Muscle layer of colon (tissue), 2 donors: ENCODE measurements at regions not wholly inside any gene's neighbourhood (a gene's known extent, or its start where the extent isn't known, plus 50 kb on each side); places are given as distances from the start of the nearest gene placed in this dataset.
"Not testable (repeated sequence)": the region's sequence is repeated elsewhere in the genome, so short reads cannot be mapped to it uniquely, and the experiment has no call there.

Source experiments
- H3K27ac ChIP-seq: one replicate; pipeline ENCODE4 v1.7.0; 2013; ENCODE audit warnings: low read depth, mild to moderate bottlenecking, low read length, moderate library complexity
- H3K27me3 ChIP-seq, 2 donors: one replicate each; pipeline ENCODE4 v1.7.0; 2013; ENCODE audit warnings: low read length in 2 of 2, mild to moderate bottlenecking in 2 of 2; ENCODE audit not compliant: insufficient read depth in 2 of 2, control insufficient read depth in 1 of 2
- H3K36me3 ChIP-seq: one replicate; pipeline ENCODE4 v1.7.0; 2013; ENCODE audit warnings: mild to moderate bottlenecking, low read length; ENCODE audit not compliant: insufficient read depth
- H3K4me1 ChIP-seq: one replicate; pipeline ENCODE4 v1.7.0; 2013; ENCODE audit warnings: mild to moderate bottlenecking, low read length; ENCODE audit not compliant: insufficient read depth
- H3K4me3 ChIP-seq, 2 donors: one replicate each; pipeline ENCODE4 v1.7.0; 2013; ENCODE audit warnings: low read length in 2 of 2, low read depth in 1 of 2, mild to moderate bottlenecking in 1 of 2, moderate library complexity in 1 of 2
- H3K9ac ChIP-seq: one replicate; pipeline ENCODE4 v1.7.0; 2013; ENCODE audit warnings: low read length
- H3K9me3 ChIP-seq: one replicate; pipeline ENCODE4 v1.7.0; 2013; ENCODE audit warnings: mild to moderate bottlenecking, low read length
- donor health status: abdominal sarcoma.
- donor health status: Adenocarcinoma of cecum.

DNA sequence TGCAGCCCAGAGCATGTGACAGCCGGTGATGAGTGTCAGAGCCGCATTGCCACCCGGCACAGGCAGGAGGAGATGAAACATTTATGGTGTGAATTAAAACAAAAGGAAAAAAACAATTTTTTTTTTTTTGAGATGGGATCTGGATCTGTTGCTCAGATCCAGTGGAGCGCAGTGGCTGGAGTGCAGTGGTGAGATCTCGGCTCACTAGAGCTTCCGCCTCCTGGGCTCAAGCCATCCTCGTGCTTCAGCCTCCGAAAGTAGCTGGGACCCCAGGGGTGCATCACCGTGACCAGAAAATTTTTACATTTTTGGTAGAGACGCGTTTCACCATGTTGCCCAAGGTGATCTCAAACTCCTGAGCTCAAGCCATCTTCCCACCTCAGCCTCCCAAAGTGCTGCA lies 182.1 kb upstream of the SALL3 start:
- Histone ChIP-seq H3K36me3 (no peaks in the 10 kb centered on the region), H3K9me3 (no peaks in the 10 kb centered on the region), H3K4me1 (no peaks in the 10 kb centered on the region), H3K27ac (no peak overlapping the region), H3K27me3 (no peaks in the 10 kb centered on the region), H3K4me3 (no peak overlapping the region), H3K9ac (no peak overlapping the region)

DNA sequence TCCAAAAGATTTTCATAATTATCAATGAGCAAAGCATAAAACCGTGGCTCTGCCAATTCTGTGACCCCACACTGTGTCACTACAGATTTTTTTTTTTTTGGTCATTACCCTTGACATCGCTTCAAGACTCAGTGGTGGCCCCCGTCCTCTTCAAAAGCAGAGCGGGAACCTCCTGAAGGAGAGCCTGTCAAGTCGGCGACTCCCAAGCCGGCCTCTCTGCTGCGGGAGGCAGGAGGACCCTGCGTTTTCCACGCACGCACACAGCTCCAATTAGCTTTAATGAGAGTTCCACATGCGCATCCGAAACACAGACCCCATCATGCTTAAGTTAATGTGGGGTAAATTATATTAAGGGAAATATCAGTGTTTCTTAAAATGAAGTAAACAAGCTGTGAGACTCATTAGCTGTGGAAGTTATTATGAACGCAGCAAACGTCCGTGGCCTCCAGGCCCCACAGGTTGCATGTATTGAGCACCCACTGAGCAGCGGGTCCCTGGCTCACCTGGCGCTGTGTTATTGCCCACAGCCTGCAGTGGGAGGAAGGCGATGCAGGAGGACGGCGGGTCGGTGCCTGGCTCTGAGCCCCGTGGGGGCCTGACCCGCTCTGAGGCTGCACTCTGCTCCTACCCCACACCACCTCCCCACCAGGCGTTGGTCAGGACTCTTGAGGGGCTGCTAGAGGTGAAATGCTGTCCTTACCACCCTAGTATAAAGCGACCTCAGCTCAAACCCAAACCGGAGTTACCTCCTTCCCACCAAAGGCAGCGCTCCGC lies 181.0 kb upstream of the SALL3 start:
- no peak overlapping the region for H3K9ac ChIP-seq
- no peaks in the 10 kb centered on the region for H3K27me3 ChIP-seq
- no peaks in the 10 kb centered on the region for H3K9me3 ChIP-seq
- no peaks in the 10 kb centered on the region for H3K4me1 ChIP-seq
- no peak overlapping the region for H3K4me3 ChIP-seq
- H3K27ac ChIP-seq, result no peak overlapping the region
- H3K36me3 ChIP-seq, result no peaks in the 10 kb centered on the region

DNA sequence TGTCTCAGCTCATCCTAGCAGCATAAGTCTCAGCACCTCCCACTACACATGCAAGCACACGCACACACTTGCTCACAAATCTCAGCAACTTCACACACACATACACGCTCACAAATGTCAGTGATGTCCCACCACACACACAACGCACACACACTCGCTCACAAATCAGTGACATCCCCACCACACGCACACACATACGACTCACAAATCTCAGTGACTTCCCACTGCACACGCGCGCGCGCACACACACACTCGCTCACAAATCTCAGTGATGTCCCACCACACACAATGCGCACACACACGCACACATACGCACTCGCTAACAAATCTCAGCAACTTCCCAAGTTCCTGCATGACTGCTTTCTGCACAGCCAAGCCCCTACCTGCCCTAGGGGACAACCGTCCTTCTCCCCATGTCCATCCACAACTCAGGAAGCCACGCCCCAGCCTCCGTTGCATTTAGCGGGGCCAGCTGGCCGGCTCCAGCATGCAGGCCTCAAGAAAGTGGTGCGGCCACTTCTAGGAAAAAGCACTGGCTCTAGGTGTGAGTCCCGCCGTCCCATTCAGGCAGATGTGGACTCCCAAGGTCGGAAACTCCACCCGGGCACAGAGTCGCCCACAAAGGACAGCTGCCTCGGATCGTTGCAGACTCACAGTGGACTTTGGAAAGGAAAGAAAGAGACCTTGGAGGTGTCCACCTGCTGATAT lies 180.1 kb upstream of the SALL3 start:
- H3K27me3 ChIP-seq, result no peaks in the 10 kb centered on the region
- no peak overlapping the region for H3K27ac ChIP-seq
- H3K36me3 ChIP-seq, result no peaks in the 10 kb centered on the region
- no peak overlapping the region for H3K4me3 ChIP-seq
- H3K9me3 ChIP-seq, result no peaks in the 10 kb centered on the region
- no peaks in the 10 kb centered on the region for H3K4me1 ChIP-seq
- H3K9ac ChIP-seq, result no peak overlapping the region

DNA sequence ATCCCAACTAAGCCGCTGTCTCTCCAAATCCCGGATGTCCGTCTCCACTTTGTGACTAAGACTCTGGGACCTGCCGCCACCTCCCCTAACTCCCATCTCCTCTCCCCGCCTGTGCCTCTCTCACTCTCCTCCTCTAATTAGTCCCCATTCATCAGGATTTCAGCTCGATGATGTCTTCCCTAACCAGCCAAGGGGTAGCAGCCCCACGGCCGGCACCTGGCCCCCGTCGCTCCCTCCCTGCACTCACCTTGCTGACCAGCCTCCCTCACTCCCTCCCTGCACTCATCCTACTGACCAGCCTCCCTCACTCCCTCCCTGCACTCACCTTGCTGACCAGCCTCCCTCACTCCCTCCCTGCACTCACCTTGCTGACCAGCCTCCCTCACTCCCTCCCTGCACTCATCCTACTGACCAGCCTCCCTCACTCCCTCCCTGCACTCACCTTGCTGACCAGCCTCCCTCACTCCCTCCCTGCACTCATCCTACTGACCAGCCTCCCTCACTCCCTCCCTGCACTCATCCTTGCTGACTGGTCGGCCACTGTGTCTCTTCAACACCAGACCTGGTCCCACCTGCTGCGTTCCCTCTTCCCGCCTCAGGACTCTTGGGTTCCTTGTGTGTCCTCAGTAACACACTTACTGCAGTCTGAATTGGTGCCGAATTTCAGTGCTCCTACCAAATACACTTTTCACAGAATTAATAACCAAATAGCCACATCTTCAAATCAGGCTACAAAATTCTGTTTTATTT lies 179.3 kb upstream of the SALL3 start:
- not testable (repeated sequence) for H3K36me3 ChIP-seq, H3K27ac ChIP-seq, H3K4me1 ChIP-seq, H3K4me3 ChIP-seq, H3K27me3 ChIP-seq, H3K9me3 ChIP-seq, H3K9ac ChIP-seq

DNA sequence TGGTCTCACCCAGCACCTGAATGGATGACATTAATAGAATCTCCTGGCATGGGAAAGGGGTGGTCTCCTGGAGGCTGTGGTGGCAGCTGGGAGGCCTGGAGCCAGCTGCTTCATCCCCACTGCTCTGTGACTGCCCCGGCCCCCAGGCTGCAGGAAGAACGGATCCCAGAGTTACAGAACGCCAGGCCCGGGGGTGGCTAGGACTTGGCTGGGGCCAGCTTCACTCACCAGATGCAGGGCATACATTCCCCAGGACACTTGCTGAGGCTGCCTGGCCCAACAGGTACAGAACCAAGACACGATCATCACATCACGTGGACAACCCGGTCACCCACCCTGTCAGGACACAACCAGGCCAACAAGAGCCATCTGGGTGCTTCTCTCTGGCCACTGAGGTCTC lies 178.6 kb upstream of the SALL3 start:
- no peak overlapping the region for H3K27ac ChIP-seq
- H3K9me3 ChIP-seq, result no peaks in the 10 kb centered on the region
- H3K4me3 ChIP-seq, result no peak overlapping the region
- no peaks in the 10 kb centered on the region for H3K36me3 ChIP-seq
- H3K27me3 ChIP-seq, result no peaks in the 10 kb centered on the region
- no peaks in the 10 kb centered on the region for H3K4me1 ChIP-seq
- H3K9ac ChIP-seq, result no peak overlapping the region

DNA sequence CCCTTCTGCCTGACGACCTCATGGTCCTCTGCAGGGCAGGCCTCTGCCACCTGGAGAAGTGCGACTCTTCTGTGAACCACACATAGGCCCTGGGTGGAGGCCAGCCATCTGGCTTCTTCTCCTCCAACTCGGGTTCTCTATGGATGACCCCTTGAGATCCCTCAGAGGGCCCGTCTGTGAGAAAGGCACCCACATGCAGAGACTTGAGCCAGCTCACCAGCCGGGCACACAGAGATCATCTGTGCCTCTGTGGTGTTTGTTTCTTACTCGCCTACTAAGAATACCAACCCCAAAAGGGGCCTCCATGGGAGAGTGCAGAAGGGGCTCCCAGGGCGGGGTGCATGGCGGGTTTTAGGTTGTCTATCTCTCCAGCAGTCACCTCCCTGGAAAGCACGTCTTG lies 176.5 kb upstream of the SALL3 start:
- H3K4me1 ChIP-seq, result no peaks in the 10 kb centered on the region
- H3K27ac ChIP-seq, result no peak overlapping the region
- no peaks in the 10 kb centered on the region for H3K36me3 ChIP-seq
- no peaks in the 10 kb centered on the region for H3K9me3 ChIP-seq
- no peak overlapping the region for H3K9ac ChIP-seq
- no peaks in the 10 kb centered on the region for H3K27me3 ChIP-seq
- H3K4me3 ChIP-seq, result no peak overlapping the region

DNA sequence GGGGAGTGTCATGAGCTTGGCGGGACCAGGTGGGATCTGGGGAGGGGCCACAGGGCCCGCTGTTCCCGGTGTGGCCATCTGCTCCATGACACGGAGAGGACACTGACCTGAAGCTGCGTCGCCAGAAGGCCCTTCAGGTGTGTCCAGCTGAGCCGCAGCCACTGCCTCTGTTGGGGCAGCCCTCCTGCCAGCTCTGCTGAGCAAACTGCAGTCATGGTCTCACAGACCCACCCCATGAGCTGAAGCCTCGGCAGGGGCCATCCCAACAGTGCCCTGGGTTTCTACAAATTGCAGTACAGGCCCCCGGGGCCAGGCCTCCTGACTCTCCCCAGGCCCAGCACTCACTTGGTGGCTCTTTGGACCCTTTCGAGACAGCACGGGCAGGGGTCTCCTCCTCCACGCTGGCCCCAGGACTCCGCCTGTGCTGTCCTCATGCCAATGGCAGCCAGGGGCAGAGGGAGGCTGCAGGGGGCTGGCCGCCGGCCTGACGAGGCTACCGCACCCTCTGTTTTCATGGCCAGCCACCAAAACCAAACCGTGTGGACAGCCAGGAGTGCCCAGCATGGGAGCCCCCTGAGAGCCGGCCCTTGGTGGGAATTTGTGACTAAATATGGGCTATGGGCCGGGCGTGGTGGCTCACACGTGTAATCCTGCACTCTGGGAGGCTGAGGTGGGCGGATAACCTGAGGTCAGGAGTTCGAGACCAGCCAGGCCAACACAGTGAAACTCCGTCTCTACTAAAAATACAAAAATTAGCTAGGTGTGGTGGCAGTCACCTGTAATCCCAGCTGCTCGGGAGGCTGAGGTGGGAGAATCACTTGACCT lies 175.2 kb upstream of the SALL3 start:
- no peak overlapping the region for H3K27ac ChIP-seq
- H3K27me3 ChIP-seq, result no peaks in the 10 kb centered on the region
- H3K36me3 ChIP-seq, result no peaks in the 10 kb centered on the region
- no peaks in the 10 kb centered on the region for H3K4me1 ChIP-seq
- H3K4me3 ChIP-seq, result no peak overlapping the region
- H3K9me3 ChIP-seq, result no peaks in the 10 kb centered on the region
- H3K9ac ChIP-seq, result no peak overlapping the region

DNA sequence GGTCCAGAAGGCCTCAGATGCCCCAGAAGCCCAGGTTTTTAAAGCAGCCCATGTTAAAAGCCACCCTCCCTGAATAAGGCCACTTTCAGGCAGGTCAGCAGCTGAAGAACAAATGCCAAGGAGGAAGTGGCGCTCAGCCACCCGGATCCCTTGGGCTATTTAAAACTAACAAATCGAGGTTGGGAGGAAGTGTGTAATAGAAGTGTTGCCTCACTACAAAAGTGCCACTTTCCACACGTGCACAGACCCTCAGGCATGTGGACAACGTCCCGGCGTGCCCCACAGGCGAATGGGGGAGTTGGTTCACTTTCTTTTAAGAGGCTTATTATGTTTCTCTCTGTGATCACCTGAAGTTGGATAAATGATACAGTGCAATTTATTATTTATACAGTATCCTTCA lies 173.8 kb upstream of the SALL3 start:
- Histone ChIP-seq H3K4me3 (no peak overlapping the region), H3K4me1 (no peaks in the 10 kb centered on the region), H3K27ac (no peak overlapping the region), H3K36me3 (no peaks in the 10 kb centered on the region), H3K27me3 (no peaks in the 10 kb centered on the region), H3K9ac (no peak overlapping the region), H3K9me3 (no peaks in the 10 kb centered on the region)

DNA sequence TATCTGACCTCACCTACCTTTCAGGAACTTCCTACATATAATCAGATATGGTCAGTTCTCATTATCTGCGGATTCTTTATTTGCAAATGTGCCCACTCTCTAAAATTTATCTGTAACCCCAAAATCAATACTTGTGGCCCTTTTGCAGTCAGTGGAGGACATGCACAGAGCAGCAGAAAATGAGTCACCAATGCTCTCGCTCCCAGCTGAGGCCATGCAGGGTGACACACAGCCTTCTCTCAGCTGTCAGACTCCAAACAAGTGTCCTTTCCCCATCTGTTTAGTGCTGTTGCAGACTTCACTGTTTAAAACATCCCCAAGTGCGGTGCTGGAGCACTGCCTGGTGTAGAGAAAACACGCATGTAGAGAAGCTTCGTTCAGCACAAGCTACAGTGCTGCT lies 171.9 kb upstream of the SALL3 start:
- Histone ChIP-seq H3K9ac (no peak overlapping the region), H3K27me3 (peaks cover 0 to 8% of the 10 kb centered on the region in 2 donors), H3K4me3 (no peak overlapping the region), H3K9me3 (no peaks in the 10 kb centered on the region), H3K4me1 (no peaks in the 10 kb centered on the region), H3K36me3 (no peaks in the 10 kb centered on the region), H3K27ac (no peak overlapping the region)

DNA sequence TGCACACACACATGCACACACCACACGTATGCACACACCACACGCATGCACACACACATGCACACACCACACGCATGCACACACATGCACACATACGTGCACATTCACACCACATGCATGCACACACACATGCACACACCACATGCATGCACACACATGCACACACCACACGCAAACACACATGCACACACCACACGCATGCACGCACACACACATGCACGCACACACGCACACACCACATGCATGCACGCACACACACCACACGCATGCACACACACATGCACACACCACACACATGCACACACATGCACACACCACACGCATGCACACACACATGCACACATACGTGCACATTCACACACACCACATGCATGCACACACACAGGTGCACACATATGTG lies 169.8 kb upstream of the SALL3 start:
- H3K27ac ChIP-seq, result no peak overlapping the region
- H3K9me3 ChIP-seq, result no peaks in the 10 kb centered on the region
- H3K36me3 ChIP-seq, result no peaks in the 10 kb centered on the region
- H3K27me3 ChIP-seq, result peaks cover 8 to 16% of the 10 kb centered on the region in 2 donors
- H3K4me3 ChIP-seq, result no peak overlapping the region
- H3K9ac ChIP-seq, result no peak overlapping the region
- H3K4me1 ChIP-seq, result no peaks in the 10 kb centered on the region

DNA sequence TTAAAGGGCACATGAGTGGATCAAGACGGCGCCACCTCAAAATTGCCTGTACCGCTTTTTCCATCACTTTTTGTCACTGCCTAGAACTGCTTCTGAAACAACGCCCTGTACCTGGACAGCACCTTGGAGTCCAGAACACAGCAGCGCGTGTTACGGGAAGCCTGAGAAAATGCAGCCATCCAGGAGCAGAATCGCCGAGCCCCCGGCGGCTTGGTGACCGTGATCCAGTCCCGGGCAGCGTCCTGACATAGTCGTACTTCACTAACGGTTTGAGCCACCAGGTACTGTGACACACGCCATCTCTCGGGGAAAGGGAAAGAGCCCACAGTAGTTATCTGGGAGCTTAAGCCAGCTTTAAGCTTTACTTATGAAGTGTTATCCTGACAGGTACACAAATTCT lies 168.9 kb upstream of the SALL3 start:
- no peak overlapping the region for H3K27ac ChIP-seq
- H3K4me3 ChIP-seq, result no peak overlapping the region
- no peak overlapping the region for H3K9ac ChIP-seq
- H3K4me1 ChIP-seq, result no peaks in the 10 kb centered on the region
- H3K27me3 ChIP-seq, result peaks cover 14 to 21% of the 10 kb centered on the region in 2 donors
- no peaks in the 10 kb centered on the region for H3K36me3 ChIP-seq
- H3K9me3 ChIP-seq, result no peaks in the 10 kb centered on the region
